HEK293 (cell line): ENCODE measurements at regions not wholly inside any gene's neighbourhood (a gene's known extent, or its start where the extent isn't known, plus 50 kb on each side); places are given as distances from the start of the nearest gene placed in this dataset.

Experiments
- HOXC10 ChIP-seq: sonication (generic); formaldehyde crosslinking; IDR thresholded peaks from 2 replicates; pipeline ENCODE4 v1.8.1; 2023; ENCODE audit warnings: mild to moderate bottlenecking, missing genetic modification reagents
- MZF1 ChIP-seq: fragments of 450-650 bp; formaldehyde crosslinking; IDR thresholded peaks from 2 replicates; pipeline ENCODE4 v1.5.1; 2017; ENCODE audit warnings: missing biosample characterization, missing genetic modification characterization, borderline replicate concordance
- PRDM10 ChIP-seq: fragments of 450-650 bp; formaldehyde crosslinking; IDR thresholded peaks from 2 replicates; pipeline ENCODE4 v1.5.1; 2016; ENCODE audit warnings: missing biosample characterization, missing genetic modification characterization
- ZBTB26 ChIP-seq: fragments of 450-650 bp; formaldehyde crosslinking; optimal IDR thresholded peaks from 2 replicates; pipeline ENCODE3; 2016; ENCODE audit warnings: missing biosample characterization, mild to moderate bottlenecking, missing genetic modification characterization
- ZBTB49 ChIP-seq: fragments of 450-650 bp; formaldehyde crosslinking; IDR thresholded peaks from 2 replicates; pipeline ENCODE4 v1.5.1; 2016; ENCODE audit warnings: missing biosample characterization, missing genetic modification characterization, low read depth
- ZFP41 ChIP-seq: fragments of 450-650 bp; formaldehyde crosslinking; IDR thresholded peaks from 2 replicates; pipeline ENCODE4 v1.5.1; 2016; ENCODE audit warnings: missing biosample characterization, missing genetic modification characterization, borderline replicate concordance
- ZNF16 ChIP-seq: fragments of 450-650 bp; formaldehyde crosslinking; IDR thresholded peaks from 2 replicates; pipeline ENCODE4 v1.5.1; 2016; ENCODE audit warnings: low read depth, missing biosample characterization, missing genetic modification characterization
- ZNF221 ChIP-seq: fragments of 450-650 bp; formaldehyde crosslinking; IDR thresholded peaks from 2 replicates; pipeline ENCODE4 v1.5.1; 2017; ENCODE audit warnings: missing biosample characterization, missing genetic modification characterization, borderline replicate concordance
- ZNF433 ChIP-seq: fragments of 450-650 bp; formaldehyde crosslinking; IDR thresholded peaks from 2 replicates; pipeline ENCODE4 v1.5.1; 2016; ENCODE audit warnings: missing biosample characterization, missing genetic modification characterization, low read depth
- ZNF837 ChIP-seq: fragments of 450-650 bp; formaldehyde crosslinking; IDR thresholded peaks from 2 replicates; pipeline ENCODE4 v1.5.1; 2016; ENCODE audit warnings: missing biosample characterization, missing genetic modification characterization
- TF ChIP-seq, protein P1 (sequence below): fragments of 450-650 bp; formaldehyde crosslinking; IDR thresholded peaks from 2 replicates; pipeline ENCODE4 v1.5.1; 2016; ENCODE audit warnings: missing biosample characterization, missing genetic modification characterization
- TF ChIP-seq, protein P2 (sequence below): fragments of 450-650 bp; IDR thresholded peaks from 2 replicates; pipeline ENCODE4 v1.5.1; 2018; ENCODE audit warnings: missing biosample characterization, mild to moderate bottlenecking, missing genetic modification characterization

- TF ChIP-seq, protein P1, sequence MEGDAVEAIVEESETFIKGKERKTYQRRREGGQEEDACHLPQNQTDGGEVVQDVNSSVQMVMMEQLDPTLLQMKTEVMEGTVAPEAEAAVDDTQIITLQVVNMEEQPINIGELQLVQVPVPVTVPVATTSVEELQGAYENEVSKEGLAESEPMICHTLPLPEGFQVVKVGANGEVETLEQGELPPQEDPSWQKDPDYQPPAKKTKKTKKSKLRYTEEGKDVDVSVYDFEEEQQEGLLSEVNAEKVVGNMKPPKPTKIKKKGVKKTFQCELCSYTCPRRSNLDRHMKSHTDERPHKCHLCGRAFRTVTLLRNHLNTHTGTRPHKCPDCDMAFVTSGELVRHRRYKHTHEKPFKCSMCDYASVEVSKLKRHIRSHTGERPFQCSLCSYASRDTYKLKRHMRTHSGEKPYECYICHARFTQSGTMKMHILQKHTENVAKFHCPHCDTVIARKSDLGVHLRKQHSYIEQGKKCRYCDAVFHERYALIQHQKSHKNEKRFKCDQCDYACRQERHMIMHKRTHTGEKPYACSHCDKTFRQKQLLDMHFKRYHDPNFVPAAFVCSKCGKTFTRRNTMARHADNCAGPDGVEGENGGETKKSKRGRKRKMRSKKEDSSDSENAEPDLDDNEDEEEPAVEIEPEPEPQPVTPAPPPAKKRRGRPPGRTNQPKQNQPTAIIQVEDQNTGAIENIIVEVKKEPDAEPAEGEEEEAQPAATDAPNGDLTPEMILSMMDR (tag by site-specific recombination) = no peak
- TF ChIP-seq ZFP41 (tag by site-specific recombination) (no peak), ZBTB49 (tag by site-specific recombination) (no peak), HOXC10 (CRISPR knock-in tag) (no peak), ZNF433 (no peak), ZNF221 (tag by site-specific recombination) (no peak), MZF1 (tag by site-specific recombination) (no peak), PRDM10 (tag by site-specific recombination) (no peak), ZNF837 (tag by site-specific recombination) (no peak), ZNF16 (tag by site-specific recombination) (no peak), ZBTB26 (no peak)
- TF ChIP-seq, protein P2, sequence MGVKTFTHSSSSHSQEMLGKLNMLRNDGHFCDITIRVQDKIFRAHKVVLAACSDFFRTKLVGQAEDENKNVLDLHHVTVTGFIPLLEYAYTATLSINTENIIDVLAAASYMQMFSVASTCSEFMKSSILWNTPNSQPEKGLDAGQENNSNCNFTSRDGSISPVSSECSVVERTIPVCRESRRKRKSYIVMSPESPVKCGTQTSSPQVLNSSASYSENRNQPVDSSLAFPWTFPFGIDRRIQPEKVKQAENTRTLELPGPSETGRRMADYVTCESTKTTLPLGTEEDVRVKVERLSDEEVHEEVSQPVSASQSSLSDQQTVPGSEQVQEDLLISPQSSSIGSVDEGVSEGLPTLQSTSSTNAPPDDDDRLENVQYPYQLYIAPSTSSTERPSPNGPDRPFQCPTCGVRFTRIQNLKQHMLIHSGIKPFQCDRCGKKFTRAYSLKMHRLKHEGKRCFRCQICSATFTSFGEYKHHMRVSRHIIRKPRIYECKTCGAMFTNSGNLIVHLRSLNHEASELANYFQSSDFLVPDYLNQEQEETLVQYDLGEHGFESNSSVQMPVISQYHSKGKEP = no peak
Observed at GRCh38 chrX:104315555-104315954, 60.8 kb upstream of the ESX1 start.
